ENCODE measurements at regions not wholly inside any gene's neighbourhood (a gene's known extent, or its start where the extent isn't known, plus 50 kb on each side); places are given as distances from the start of the nearest gene placed in this dataset.
"Not testable (repeated sequence)": the region's sequence is repeated elsewhere in the genome, so short reads cannot be mapped to it uniquely, and the experiment has no call there.

- no peak for DNase-seq
Measured at GRCh38 chr14:82878951-82879350, 1345.3 kb upstream of the SEL1L start.

GRCh38 chr14:82879949-82880535 is 1346.4 kb upstream of the SEL1L start:
- no peak for DNase-seq

DNA sequence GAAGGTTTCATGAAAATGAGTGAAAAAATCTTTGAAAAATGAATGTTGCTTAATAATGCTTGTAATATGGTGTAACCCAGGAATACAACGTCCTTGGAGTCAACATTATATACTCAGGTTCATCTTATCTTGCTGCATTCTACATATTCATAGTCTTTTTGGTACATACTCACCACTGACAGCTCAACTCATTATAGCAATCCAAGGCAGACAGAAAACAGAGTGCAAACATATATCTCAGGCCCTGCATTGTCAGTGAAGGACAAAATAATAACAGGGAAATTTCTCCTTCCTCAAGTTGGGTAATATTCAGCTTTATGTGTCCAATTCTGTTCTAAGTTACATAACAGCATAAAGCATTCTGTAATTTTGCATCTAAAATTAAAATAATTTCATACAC is 1353.0 kb upstream of the SEL1L start:
- DNase-seq = no peak

DNA sequence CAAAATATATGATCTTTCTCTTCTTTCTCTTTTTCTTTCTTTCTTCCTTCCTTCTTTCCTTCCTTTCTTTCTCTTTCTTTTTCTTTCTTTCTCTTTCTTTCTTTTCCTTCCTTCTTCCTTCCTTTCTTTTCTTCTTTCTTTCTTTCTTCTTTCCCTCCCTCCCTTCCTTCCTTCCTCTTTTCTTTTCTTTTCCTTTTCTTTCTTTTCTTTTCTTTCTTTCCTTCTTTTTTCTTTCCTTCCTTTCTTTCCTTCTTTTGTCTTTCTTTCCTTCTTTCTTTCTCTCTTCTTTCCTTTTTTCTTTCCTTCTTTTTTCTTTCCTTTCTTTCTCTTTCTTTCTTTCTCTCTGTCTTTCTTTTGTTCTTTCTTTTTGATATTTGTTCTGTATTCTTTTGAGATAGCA is 1356.0 kb upstream of the SEL1L start:
- no peak for DNase-seq

- no peak for DNase-seq
Measured at GRCh38 chr14:82896476-82896875, 1362.8 kb upstream of the SEL1L start.

DNA sequence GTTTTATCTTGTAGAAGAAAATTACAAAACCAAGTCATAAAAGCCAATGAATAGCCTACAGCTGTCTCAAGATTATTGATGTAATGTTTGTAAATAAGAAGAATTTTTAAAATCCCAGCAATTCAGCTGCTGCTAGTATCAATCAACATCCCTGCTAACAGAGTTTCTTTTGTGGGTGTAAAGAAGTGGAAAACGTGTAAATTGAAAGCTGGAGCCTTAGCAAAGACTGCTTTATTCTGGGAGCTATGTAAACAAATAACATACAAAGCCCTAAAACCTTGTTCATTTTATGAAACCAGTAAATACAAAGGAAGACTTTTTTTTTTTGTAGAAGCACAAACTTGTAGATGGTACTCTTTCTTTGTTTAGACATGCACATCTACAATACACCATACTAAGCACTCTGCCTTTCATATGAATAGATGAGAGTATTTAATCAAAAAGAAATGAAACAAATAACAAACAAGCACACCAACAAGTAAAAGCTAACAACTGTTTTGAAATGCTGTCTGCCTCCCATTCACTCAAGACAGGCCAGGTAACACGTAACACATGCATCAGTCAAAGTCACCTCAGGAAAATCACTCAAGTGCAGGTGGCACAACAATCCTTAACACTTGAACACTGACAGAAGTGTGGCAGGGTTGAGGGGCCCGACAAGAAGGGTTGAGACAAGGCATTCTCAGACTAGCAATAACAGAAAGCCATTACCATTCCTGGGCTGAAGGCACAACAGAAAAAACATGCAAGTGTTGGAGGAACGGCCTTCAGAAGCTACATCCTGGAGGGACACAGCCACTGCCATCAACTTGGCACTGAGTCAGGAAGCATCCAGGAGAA is 1364.0 kb upstream of the SEL1L start:
- DNase-seq = no peak

DNA sequence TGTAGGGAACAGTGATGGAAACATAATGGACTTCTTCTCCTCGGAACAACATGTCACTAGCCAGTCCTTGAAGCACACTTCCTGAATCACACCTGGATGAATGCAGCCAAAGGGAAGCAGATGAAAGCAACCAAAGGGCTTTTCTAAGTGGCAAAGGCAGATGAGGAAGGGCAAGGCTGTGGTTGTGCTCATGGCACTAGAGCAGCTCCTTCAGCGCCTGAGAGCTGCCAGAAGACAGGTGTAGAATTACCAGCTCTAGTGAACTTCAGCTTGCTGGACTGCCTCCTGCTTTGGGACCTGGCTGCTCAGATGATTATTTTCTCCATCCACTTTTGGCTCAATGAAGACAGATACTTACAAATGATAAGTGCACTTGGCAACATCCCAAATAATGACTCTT is 1372.1 kb upstream of the SEL1L start:
- DNase-seq = no peak

DNA sequence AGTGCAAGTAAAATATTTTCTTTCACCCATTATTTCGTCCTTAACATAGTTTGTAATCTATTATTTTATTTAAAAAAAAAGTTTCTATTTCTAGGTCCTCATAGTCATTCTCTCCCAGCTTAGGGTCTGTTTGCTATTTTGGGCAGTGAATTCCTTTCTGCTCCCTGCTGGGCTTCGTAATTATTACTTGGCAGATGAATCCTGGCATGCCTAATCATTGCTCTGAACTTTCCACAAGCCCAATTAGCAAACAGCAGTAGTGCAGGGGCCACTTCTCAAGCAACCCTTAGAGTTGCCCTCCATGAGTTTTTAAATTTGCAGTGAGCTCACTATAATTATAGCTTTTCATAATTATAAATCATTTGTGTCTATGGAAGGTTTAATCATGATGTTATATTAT is 1378.3 kb upstream of the SEL1L start:
- DNase-seq = no peak

DNA sequence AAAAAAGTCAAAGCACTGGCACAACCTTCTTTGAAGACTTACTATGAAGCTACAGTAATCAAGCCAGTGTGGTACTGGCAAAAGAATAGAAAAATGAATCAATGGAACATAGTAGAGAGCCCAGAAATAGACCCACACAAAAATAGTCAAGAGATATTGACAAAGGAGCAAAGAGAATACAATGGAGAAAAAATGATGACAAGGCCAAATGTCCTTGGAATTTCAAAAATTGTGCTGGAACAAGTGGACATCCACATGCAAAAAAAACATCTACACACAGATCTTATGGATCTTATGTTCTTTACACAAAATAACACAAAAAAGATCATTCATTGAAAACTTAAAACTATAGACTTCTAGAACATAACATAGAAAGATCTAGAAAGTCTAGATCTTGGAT is 1379.7 kb upstream of the SEL1L start:
- DNase-seq = no peak

DNA sequence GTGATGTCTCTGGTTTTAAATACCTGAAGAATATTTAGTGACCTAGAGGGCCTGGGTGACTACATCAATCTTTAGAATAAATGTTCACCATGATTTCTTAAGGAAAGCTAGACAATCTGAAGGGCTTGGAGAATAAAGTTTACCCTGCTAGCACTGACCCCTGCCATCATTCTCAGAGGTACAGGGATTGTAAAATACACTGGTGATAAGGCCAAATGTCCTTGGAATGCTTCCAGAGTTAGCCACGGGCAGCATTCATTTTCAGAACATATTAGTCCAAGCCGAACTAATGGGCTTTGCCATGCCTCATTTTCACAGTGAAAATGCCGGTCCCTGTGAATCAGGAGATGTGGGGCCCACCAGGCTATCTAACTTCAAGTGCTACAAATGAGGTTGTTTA is 1381.7 kb upstream of the SEL1L start:
- DNase-seq = no peak

DNA sequence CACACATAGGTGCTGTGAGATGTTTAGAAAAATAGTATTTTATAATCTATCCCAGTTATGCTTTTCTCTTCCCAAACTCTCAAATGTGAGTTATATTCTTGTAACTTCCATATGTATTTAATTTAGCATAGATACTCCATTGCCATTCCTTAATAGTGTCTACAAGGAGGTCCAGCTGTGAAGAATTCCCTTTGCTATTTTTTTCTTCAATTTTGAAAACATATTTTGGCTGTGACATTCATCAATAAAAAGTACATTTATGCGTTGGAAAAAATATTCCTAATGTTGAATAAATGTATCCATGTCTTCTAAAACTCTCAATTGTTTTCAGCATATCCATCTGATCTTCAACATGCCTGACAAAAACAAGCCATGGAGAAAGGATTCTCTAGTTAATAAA is 1402.0 kb upstream of the SEL1L start:
- DNase-seq = no peak

GRCh38 chr14:82951171-82951570 is 1417.5 kb upstream of the SEL1L start:
- no peak for DNase-seq

- DNase-seq = no peak
Measured at GRCh38 chr14:82963756-82964155, 1430.1 kb upstream of the SEL1L start.

GRCh38 chr14:82987502-82988124 is 1454.0 kb upstream of the SEL1L start:
- no peak for DNase-seq

- not testable (repeated sequence) for DNase-seq
Measured at GRCh38 chr14:82994547-82994946, 1460.9 kb upstream of the SEL1L start.

- no peak for DNase-seq
Measured at GRCh38 chr14:82999802-83000201, 1466.1 kb upstream of the SEL1L start.

- DNase-seq = no peak
Measured at GRCh38 chr14:83004456-83005006, 1470.9 kb upstream of the SEL1L start.

DNA sequence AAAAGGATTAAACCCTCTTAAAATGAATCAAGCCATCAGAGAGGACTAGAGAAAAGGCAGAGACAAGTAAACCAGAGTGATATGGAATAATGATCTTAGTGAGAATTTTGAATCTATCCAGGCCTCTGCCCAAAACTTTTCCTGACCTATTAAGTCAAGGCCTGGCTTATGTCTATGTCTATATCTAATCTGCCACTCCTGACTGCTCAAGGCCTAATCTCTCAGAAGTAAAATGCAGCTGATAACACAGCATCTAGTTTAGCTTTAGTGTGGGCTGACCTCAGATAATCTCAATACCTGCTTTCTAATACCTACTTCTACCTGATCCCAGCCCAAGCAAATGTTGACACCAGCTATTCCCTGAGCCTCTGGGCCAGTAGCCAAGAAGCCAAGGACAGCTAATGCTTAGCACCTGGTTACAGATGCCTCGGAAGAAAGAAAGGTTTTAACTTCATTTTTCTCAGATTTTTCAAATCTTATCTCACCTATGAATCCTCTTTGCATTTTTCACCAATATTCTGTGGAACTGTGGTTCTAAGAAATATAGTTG is 1472.5 kb upstream of the SEL1L start:
- no peak for DNase-seq

DNA sequence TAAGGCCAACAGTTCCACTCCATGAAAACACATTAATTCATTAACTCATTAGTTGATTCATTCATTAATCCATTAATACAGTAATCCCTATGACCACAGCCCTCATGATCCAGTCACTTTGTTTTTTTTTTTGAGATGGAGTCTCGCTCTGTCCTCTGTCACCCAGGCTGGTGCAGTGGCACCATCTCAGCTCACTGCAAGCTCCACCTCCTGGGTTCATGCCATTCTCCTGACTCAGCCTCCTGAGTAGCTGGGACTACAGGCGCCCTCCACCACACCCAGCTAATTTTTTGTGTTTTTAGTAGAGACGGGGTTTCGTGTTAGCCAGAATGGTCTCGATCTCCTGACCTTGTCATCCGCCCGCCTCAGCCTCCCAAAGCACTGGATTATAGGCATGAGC is 1473.4 kb upstream of the SEL1L start:
- DNase-seq = not testable (repeated sequence)

- DNase-seq = no peak
Measured at GRCh38 chr14:83007641-83008225, 1474.1 kb upstream of the SEL1L start.

DNA sequence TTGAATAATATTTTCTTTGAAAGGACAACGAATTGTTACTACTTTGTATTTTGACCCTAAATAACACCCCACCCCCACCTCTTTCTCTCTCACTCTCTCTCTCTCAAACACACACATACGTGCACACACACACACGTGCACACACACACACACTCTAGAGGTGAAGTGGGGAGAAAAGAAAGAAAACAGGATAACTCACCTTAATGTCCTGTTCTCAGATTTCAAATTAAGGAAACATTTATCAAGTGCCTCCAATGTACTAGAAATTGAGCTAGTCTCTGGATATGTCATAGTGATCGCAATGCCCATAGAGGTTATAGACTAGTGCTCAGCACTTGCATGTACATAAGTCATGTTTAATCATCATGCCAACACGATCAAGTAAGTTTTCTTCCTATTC is 1483.6 kb upstream of the SEL1L start:
- no peak for DNase-seq

- no peak for DNase-seq
Measured at GRCh38 chr14:83019744-83020414, 1486.2 kb upstream of the SEL1L start.

DNA sequence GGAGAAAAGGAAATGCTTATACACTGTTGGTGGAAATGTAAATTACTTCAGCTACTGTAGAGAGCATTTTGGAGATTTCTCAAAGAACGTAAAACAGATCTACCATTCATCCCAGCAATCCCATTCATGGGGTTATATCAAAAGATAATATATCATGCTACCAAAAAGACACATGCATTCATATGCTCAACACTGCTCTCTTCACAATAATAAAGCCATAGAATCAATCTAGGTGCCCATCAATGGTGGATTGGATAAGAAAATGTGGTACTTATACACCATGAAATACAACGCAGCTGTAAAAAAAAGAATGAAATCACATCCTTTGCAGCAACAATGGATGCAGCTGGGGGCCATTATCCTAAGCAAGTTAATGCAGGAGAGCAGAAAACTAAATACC is 1487.7 kb upstream of the SEL1L start:
- DNase-seq = no peak
